ENCODE measurements at regions not wholly inside any gene's neighbourhood (a gene's known extent, or its start where the extent isn't known, plus 50 kb on each side); places are given as distances from the start of the nearest gene placed in this dataset.

DNA sequence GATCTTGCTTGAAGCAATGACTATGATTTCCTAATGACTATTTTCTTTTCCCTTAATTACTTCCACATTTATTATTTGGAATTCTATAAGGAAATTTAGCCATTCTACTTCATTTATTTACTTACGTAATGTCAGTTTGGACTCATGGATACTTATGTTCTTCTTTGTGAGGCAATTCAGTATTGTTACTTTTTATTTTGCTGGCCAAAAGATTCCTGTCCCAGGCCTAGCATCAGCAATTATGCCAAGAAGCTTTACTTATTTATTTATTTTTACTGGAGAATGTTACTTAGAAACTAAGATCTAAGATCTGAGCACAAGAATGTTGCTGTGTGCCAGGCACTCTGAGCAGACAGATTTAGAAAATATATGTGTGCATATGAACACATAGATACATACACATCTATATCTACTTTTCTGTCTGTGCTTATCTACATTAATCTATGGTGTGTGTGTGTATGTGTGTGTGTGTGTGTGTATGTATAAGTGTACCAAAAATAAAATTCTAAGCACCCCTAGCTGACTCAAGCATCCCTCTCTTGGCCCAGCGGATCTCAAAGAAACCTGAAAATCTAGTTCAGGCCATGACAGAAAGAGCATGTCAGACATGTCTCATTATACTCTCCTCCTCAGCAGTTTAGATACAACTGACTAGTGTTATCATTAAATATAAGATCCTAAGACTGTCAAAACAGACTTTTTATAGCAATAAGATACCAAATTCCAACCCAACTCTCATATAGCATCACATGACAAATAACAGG lies 640.0 kb upstream of the GJE1 start:
- H3F3A ChIP-seq (ENCODE audit: insufficient read depth): no peaks in the 10 kb centered on the region
- H3K27me3 ChIP-seq (replicated peaks; ENCODE audit: insufficient read depth): no peaks in the 10 kb centered on the region
- no peak for DNase-seq
- no peak overlapping the region for H3K9ac ChIP-seq
- H3K4me2 ChIP-seq (ENCODE audit: unreplicated experiment): no peak overlapping the region
- in situ Hi-C loops (cut with MboI): no loop called here
- no peaks in the 10 kb centered on the region for H3K9me3 ChIP-seq (ENCODE audit: low read depth)
- H3K4me3 ChIP-seq: no peak overlapping the region
- no peaks in the 10 kb centered on the region for H3K36me3 ChIP-seq (ENCODE audit: low read depth)
- 86 to 89% methylated on average over 2 of the region's 2 CpGs for WGBS, 2 experiments (ENCODE audit: low coverage in 1 of 2, low lambda C conversion rate in 2 of 2, missing lambda C conversion rate in 2 of 2)
- H3K79me2 ChIP-seq (ENCODE audit: insufficient read depth): no peaks in the 10 kb centered on the region
- no peak overlapping the region for H3K27ac ChIP-seq
- H3K9me2 ChIP-seq (ENCODE audit: insufficient read depth): no peaks in the 10 kb centered on the region
- no peak overlapping the region for H2AFZ ChIP-seq
- H3K4me1 ChIP-seq (ENCODE audit: insufficient read depth): no peaks in the 10 kb centered on the region
- TF ChIP-seq EZH2 (IDR thresholded peaks at IDR 0.05; ENCODE audit: insufficient read depth, poor library complexity, severe bottlenecking): no peak
- no peak for TF ChIP-seq EZH2phosphoT487 (IDR thresholded peaks at IDR 0.05; ENCODE audit: insufficient read depth, low read depth)
- H4K20me1 ChIP-seq (ENCODE audit: insufficient read depth): no peaks in the 10 kb centered on the region

DNA sequence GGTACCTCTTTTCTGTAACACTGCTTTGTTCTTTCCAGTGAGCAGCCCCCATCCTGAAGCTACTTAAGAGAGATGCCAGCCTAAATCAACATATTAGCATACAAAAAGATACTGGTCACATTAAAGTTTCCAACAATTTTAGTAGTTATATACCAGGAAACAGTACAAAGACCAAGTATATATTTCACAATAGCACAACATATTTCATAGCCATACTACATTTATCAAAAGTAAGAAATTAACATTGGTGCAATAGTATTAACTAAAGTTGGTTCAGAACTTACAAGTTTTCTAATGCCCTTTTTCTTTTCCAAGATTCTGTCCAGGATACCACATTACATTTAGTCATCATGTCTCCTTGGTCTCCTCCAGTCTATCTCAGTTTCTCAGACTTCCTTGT lies 641.0 kb upstream of the GJE1 start:
- H3K9me2 ChIP-seq (ENCODE audit: insufficient read depth): no peaks in the 10 kb centered on the region
- no peak overlapping the region for H3K27ac ChIP-seq
- TF ChIP-seq EZH2phosphoT487 (IDR thresholded peaks at IDR 0.05; ENCODE audit: insufficient read depth, low read depth) (no peak), EZH2 (IDR thresholded peaks at IDR 0.05; ENCODE audit: insufficient read depth, poor library complexity, severe bottlenecking) (no peak)
- H3K79me2 ChIP-seq (ENCODE audit: insufficient read depth): no peaks in the 10 kb centered on the region
- no peaks in the 10 kb centered on the region for H3K4me1 ChIP-seq (ENCODE audit: insufficient read depth)
- no peaks in the 10 kb centered on the region for H3K36me3 ChIP-seq (ENCODE audit: low read depth)
- no peaks in the 10 kb centered on the region for H3K27me3 ChIP-seq (replicated peaks; ENCODE audit: insufficient read depth)
- H4K20me1 ChIP-seq (ENCODE audit: insufficient read depth): no peaks in the 10 kb centered on the region
- H2AFZ ChIP-seq: peak overlapping the region; percentile 6; the same call in 1 of the 2 replicates
- in situ Hi-C loops (cut with MboI): no loop called here
- no peak overlapping the region for H3K4me3 ChIP-seq
- no peaks in the 10 kb centered on the region for H3K9me3 ChIP-seq (ENCODE audit: low read depth)
- no peak overlapping the region for H3K4me2 ChIP-seq (ENCODE audit: unreplicated experiment)
- H3K9ac ChIP-seq: no peak overlapping the region
- no peak for DNase-seq
- H3F3A ChIP-seq (ENCODE audit: insufficient read depth): no peaks in the 10 kb centered on the region

DNA sequence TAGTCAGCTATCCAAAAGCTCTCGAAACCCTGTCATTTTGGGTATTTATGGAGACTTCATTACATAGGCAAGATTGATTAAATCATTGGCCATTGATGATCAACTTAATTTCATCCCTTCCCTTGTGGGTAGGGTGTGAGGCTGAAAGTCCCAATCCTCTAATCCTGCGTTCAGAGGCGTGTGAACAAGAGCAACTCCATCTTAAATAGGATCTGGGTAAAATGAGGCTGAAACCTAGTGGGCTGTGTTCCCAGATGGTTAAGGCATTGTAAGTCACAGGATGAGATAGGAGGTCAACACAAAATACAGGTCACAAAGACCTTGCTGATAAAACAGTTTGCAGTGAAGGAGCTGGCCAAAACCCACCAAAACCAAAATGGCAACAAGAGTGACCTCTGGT lies 641.7 kb upstream of the GJE1 start:
- no peak overlapping the region for H3K9ac ChIP-seq
- H3K36me3 ChIP-seq (ENCODE audit: low read depth): no peaks in the 10 kb centered on the region
- no peaks in the 10 kb centered on the region for H3K9me3 ChIP-seq (ENCODE audit: low read depth)
- H3K4me2 ChIP-seq (ENCODE audit: unreplicated experiment): no peak overlapping the region
- no peaks in the 10 kb centered on the region for H3K27me3 ChIP-seq (replicated peaks; ENCODE audit: insufficient read depth)
- H2AFZ ChIP-seq: no peak overlapping the region
- H3K4me1 ChIP-seq (ENCODE audit: insufficient read depth): no peaks in the 10 kb centered on the region
- DNase-seq: no peak
- H3K9me2 ChIP-seq (ENCODE audit: insufficient read depth): no peaks in the 10 kb centered on the region
- no peak for TF ChIP-seq EZH2 (IDR thresholded peaks at IDR 0.05; ENCODE audit: insufficient read depth, poor library complexity, severe bottlenecking)
- no peak for TF ChIP-seq EZH2phosphoT487 (IDR thresholded peaks at IDR 0.05; ENCODE audit: insufficient read depth, low read depth)
- H4K20me1 ChIP-seq (ENCODE audit: insufficient read depth): no peaks in the 10 kb centered on the region
- no peak overlapping the region for H3K4me3 ChIP-seq
- H3K79me2 ChIP-seq (ENCODE audit: insufficient read depth): no peaks in the 10 kb centered on the region
- no peaks in the 10 kb centered on the region for H3F3A ChIP-seq (ENCODE audit: insufficient read depth)
- 95 to 98% methylated on average over 3 of the region's 3 CpGs for WGBS, 2 experiments (ENCODE audit: low coverage in 1 of 2, low lambda C conversion rate in 2 of 2, missing lambda C conversion rate in 2 of 2)
- in situ Hi-C loops (cut with MboI): no loop called here
- no peak overlapping the region for H3K27ac ChIP-seq

DNA sequence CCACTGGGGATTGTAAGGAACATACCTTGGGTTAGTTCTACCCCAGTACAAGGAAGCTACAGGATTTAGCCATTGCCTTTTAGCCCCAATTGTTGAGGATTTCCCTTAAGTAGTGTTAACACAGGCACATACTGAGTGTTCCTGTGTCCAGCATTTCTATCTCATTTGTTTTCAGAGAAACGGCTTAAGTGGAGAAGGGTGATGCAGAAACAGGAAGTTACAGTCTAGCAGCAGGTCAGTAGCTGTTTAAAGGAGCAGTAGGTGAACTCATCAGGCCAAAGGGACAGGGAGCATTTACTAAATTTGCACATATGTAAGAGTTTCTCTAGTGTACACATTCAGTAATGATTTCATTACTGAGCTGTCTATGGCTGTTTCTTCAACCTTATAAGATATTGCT lies 644.2 kb upstream of the GJE1 start:
- WGBS, 2 experiments (ENCODE audit: low coverage in 1 of 2, low lambda C conversion rate in 2 of 2, missing lambda C conversion rate in 2 of 2): 10 to 11% methylated on average over 1 of the region's 1 CpG
- Histone ChIP-seq H4K20me1 (ENCODE audit: insufficient read depth) (no peaks in the 10 kb centered on the region), H3K4me1 (ENCODE audit: insufficient read depth) (peaks cover 10% of the 10 kb centered on the region), H3K9me2 (ENCODE audit: insufficient read depth) (no peaks in the 10 kb centered on the region), H3K27ac (peak overlapping the region; percentile 28), H3K79me2 (ENCODE audit: insufficient read depth) (no peaks in the 10 kb centered on the region), H3K27me3 (replicated peaks; ENCODE audit: insufficient read depth) (no peaks in the 10 kb centered on the region), H3K9me3 (ENCODE audit: low read depth) (no peaks in the 10 kb centered on the region), H3K4me3 (no peak overlapping the region), H3F3A (ENCODE audit: insufficient read depth) (peaks cover 6% of the 10 kb centered on the region), H2AFZ (peak overlapping the region; percentile 87), H3K36me3 (ENCODE audit: low read depth) (no peaks in the 10 kb centered on the region), H3K4me2 (ENCODE audit: unreplicated experiment) (peak overlapping the region; percentile 24), H3K9ac (no peak overlapping the region)
- TF ChIP-seq EZH2phosphoT487 (IDR thresholded peaks at IDR 0.05; ENCODE audit: insufficient read depth, low read depth) (no peak), EZH2 (IDR thresholded peaks at IDR 0.05; ENCODE audit: insufficient read depth, poor library complexity, severe bottlenecking) (no peak)
- DNase-seq: peak; percentile 41
- in situ Hi-C loops (cut with MboI): no loop called here

Data from GM23248 (cell line).